ENCODE measurements at regions not wholly inside any gene's neighbourhood (a gene's known extent, or its start where the extent isn't known, plus 50 kb on each side); places are given as distances from the start of the nearest gene placed in this dataset.

DNA sequence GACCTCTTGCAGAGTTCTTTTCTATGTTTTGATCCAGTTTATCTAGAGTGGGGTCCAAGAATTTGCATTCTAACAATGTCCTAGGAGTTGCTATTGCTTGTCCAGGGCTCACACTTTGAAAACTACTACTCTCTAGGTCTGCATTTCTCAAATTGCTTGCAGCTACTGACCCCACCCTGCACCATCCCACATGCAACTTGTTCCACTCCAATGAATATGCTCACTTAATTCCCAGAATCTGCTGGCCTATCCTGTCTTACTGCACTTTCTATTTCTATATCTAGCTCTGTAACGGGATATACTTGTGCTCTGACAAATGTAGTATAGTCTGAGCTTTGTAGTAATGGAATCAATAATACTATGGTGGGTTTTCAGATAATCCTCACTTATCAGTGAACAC lies 570.3 kb downstream of the IQCM start:
- no peak for TF ChIP-seq EZH2 (IDR thresholded peaks at IDR 0.05; ENCODE audit: borderline replicate concordance, low read depth, low read length, severe bottlenecking)
- TF ChIP-seq, protein P1, sequence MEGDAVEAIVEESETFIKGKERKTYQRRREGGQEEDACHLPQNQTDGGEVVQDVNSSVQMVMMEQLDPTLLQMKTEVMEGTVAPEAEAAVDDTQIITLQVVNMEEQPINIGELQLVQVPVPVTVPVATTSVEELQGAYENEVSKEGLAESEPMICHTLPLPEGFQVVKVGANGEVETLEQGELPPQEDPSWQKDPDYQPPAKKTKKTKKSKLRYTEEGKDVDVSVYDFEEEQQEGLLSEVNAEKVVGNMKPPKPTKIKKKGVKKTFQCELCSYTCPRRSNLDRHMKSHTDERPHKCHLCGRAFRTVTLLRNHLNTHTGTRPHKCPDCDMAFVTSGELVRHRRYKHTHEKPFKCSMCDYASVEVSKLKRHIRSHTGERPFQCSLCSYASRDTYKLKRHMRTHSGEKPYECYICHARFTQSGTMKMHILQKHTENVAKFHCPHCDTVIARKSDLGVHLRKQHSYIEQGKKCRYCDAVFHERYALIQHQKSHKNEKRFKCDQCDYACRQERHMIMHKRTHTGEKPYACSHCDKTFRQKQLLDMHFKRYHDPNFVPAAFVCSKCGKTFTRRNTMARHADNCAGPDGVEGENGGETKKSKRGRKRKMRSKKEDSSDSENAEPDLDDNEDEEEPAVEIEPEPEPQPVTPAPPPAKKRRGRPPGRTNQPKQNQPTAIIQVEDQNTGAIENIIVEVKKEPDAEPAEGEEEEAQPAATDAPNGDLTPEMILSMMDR (IDR thresholded peaks at IDR 0.05; ENCODE audit: borderline replicate concordance, extremely low read depth, low read length, poor library complexity, severe bottlenecking), result no peak
